HepG2 (cell line): ENCODE measurements at regions not wholly inside any gene's neighbourhood (a gene's known extent, or its start where the extent isn't known, plus 50 kb on each side); places are given as distances from the start of the nearest gene placed in this dataset.

Experiments used
- ATAC-seq: fragments of 200-7000 bp; cut with Tn5 transposase; 3 replicates; pipeline ENCODE4 v1.9.1; 2020; ENCODE audit warnings: mild to moderate bottlenecking, moderate library complexity
- BruUV-seq: library from RNA; stranded (reverse); fragments of 400-500 nt; replicated peaks from 2 replicates; lab custom pipeline; 2021; lab: Mats Ljungman, UMichigan
- CTCF ChIA-PET: fragments of 300-600 bp; formaldehyde crosslinking; extraction: SDS; loops from one replicate; lab custom pipeline; 2021; ENCODE audit warnings: low total read pairs, inconsistent platforms, low intra/inter-chr PET ratio; lab: Yijun Ruan, JAX
- POLR2A ChIA-PET: fragments of 350-600 bp; sonication (Branson Sonifier 250); formaldehyde crosslinking; loops from one replicate; lab custom pipeline; 2020; ENCODE audit warnings: antibody characterized with exemption, inconsistent platforms; lab: Yijun Ruan, JAX
- DNase-seq: peaks from one replicate; pipeline ENCODE4 v3.0.0-alpha.2; 2015; ENCODE audit warnings: low spot score
- FAIRE-seq: peaks from 3 replicates; lab custom pipeline; 2011; peaks lifted over from hg19 to GRCh38; lab: Jason Lieb, UNC
- H2AFZ ChIP-seq: one replicate; pipeline ENCODE4 v1.6.1; 2011; ENCODE audit warnings: low read length, inconsistent platforms
- H3K27ac ChIP-seq: fragments of 300-600 bp; 3 replicates; pipeline ENCODE4 v1.8.0; 2011; ENCODE audit warnings: mixed run types, mild to moderate bottlenecking, mixed read lengths, low read length, inconsistent platforms; ENCODE audit not compliant: insufficient read depth; ENCODE audit errors: extremely low read length
- H3K27me3 ChIP-seq, 2 experiments: fragments of 200-600 bp in 1 of 2; 2 replicates in 1 of 2; 3 replicates in 1 of 2; pipeline versions ENCODE4 v1.6.0 to v1.8.0; 2011; ENCODE audit warnings: low read length in 2 of 2, mild to moderate bottlenecking in 2 of 2, moderate library complexity in 2 of 2, inconsistent platforms in 1 of 2; ENCODE audit not compliant: insufficient read depth in 2 of 2, control insufficient read depth in 1 of 2
- H3K36me3 ChIP-seq, 2 experiments: fragments of 200-600 bp in 1 of 2; replicated peaks in 1 of 2; 2 replicates in 1 of 2; 3 replicates in 1 of 2; pipeline versions ENCODE4 v1.5.1 to v1.8.0; 2011; ENCODE audit warnings: low read length in 2 of 2, inconsistent platforms in 1 of 2; ENCODE audit not compliant: insufficient read depth in 2 of 2, control insufficient read depth in 1 of 2
- H3K4me1 ChIP-seq: 2 replicates; pipeline ENCODE4 v1.5.1; 2012; ENCODE audit warnings: low read length, inconsistent platforms; ENCODE audit not compliant: insufficient read depth
- H3K4me2 ChIP-seq: 2 replicates; pipeline ENCODE4 v1.6.0; 2011; ENCODE audit warnings: low read depth, low read length, inconsistent platforms
- H3K4me3 ChIP-seq, 3 experiments: fragments of 200-600 bp in 1 of 3; sonication (generic), shearing (Covaris generic) in 1 of 3; replicated peaks in 1 of 3; 2 replicates each; pipeline ENCODE4 v1.5.1; 2011 to 2016; ENCODE audit warnings: low read length in 3 of 3, inconsistent platforms in 2 of 3, low read depth in 2 of 3, mild to moderate bottlenecking in 2 of 3, control low read depth in 1 of 3, mixed read lengths in 1 of 3; ENCODE audit not compliant: insufficient read depth in 1 of 3
- H3K79me2 ChIP-seq: one replicate; pipeline ENCODE4 v1.6.1; 2011; ENCODE audit warnings: low read length, inconsistent platforms; ENCODE audit not compliant: insufficient read depth
- H3K9ac ChIP-seq: 2 replicates; pipeline ENCODE4 v1.6.0; 2011; ENCODE audit warnings: mild to moderate bottlenecking, low read depth, low read length, inconsistent platforms; ENCODE audit not compliant: insufficient read depth
- H3K9me3 ChIP-seq: 2 replicates; pipeline ENCODE4 v1.5.1; 2012; ENCODE audit warnings: mild to moderate bottlenecking, low read length
- H4K20me1 ChIP-seq: 2 replicates; pipeline ENCODE4 v1.6.0; 2011; ENCODE audit warnings: inconsistent platforms, mild to moderate bottlenecking, low read length, moderate library complexity; ENCODE audit not compliant: insufficient read depth
- BCL6 ChIP-seq: IDR thresholded peaks from 2 replicates; pipeline ENCODE4 v1.6.1; 2016; ENCODE audit warnings: missing genetic modification reagents, missing compliant biosample characterization
- CAMTA2 ChIP-seq: sonication (generic); formaldehyde crosslinking; IDR thresholded peaks from 2 replicates; pipeline ENCODE4 v1.4.0; 2020; ENCODE audit warnings: mild to moderate bottlenecking, missing genetic modification reagents, borderline replicate concordance
- CHD4 ChIP-seq: fragments of 200-600 bp; sonication (generic); IDR thresholded peaks from 2 replicates; pipeline ENCODE4 v1.7.0; 2017; ENCODE audit warnings: mild to moderate bottlenecking, low read length, borderline replicate concordance
- HNRNPLL ChIP-seq: fragments of 200-400 bp; formaldehyde crosslinking; IDR thresholded peaks from 2 replicates; pipeline ENCODE4 v1.6.1; 2017; ENCODE audit warnings: mild to moderate bottlenecking, low read depth, low read length; ENCODE audit not compliant: poor library complexity, severe bottlenecking
- JUND ChIP-seq: sonication (generic); formaldehyde crosslinking; IDR thresholded peaks from 2 replicates; pipeline ENCODE4 v1.8.0; 2022; ENCODE audit warnings: mild to moderate bottlenecking, missing genetic modification reagents
- KDM5A ChIP-seq: fragments of 200-600 bp; sonication (generic); IDR thresholded peaks from 2 replicates; pipeline ENCODE4 v1.7.0; 2018; ENCODE audit warnings: antibody characterized with exemption, mild to moderate bottlenecking, low read length, borderline replicate concordance
- KDM5B ChIP-seq: sonication (generic); formaldehyde crosslinking; IDR thresholded peaks from 2 replicates; pipeline ENCODE4 v1.4.0; 2020; ENCODE audit warnings: missing genetic modification reagents, mild to moderate bottlenecking, borderline replicate concordance
- LBX2 ChIP-seq: sonication (generic); formaldehyde crosslinking; IDR thresholded peaks from 2 replicates; pipeline ENCODE4 v1.5.0; 2020; ENCODE audit warnings: missing genetic modification reagents, mild to moderate bottlenecking, borderline replicate concordance
- MATR3 ChIP-seq: sonication (generic); formaldehyde crosslinking; IDR thresholded peaks from 2 replicates; pipeline ENCODE4 v1.4.0; 2020; ENCODE audit warnings: missing genetic modification reagents
- MTF1 ChIP-seq: sonication (generic); formaldehyde crosslinking; IDR thresholded peaks from 2 replicates; pipeline ENCODE4 v1.5.0; 2020; ENCODE audit warnings: missing genetic modification reagents
- NFE2L2 ChIP-seq: fragments of 150-350 bp; IDR thresholded peaks from 2 replicates; pipeline ENCODE4 v1.6.1; 2014; ENCODE audit warnings: low read length
- SP140L ChIP-seq: sonication (generic); formaldehyde crosslinking; IDR thresholded peaks from 2 replicates; pipeline ENCODE4 v1.4.0; 2020; ENCODE audit warnings: missing genetic modification reagents, borderline replicate concordance
- TERF1 ChIP-seq: sonication (generic); formaldehyde crosslinking; IDR thresholded peaks from 2 replicates; pipeline ENCODE4 v1.8.0; 2022; ENCODE audit warnings: mild to moderate bottlenecking, missing genetic modification reagents, moderate library complexity
- ZFP37 ChIP-seq: sonication (generic); formaldehyde crosslinking; IDR thresholded peaks from 2 replicates; pipeline ENCODE4 v1.4.0; 2020; ENCODE audit warnings: missing genetic modification reagents, borderline replicate concordance
- ZNF12 ChIP-seq: sonication (generic); formaldehyde crosslinking; IDR thresholded peaks from 2 replicates; pipeline ENCODE4 v1.5.0; 2020; ENCODE audit warnings: missing genetic modification reagents
- ZNF264 ChIP-seq: sonication (generic); formaldehyde crosslinking; IDR thresholded peaks from 2 replicates; pipeline ENCODE4 v1.4.0; 2020; ENCODE audit warnings: missing genetic modification reagents
- ZNF570 ChIP-seq: sonication (generic); formaldehyde crosslinking; IDR thresholded peaks from 2 replicates; pipeline ENCODE4 v1.4.0; 2020; ENCODE audit warnings: mild to moderate bottlenecking, missing genetic modification reagents, borderline replicate concordance
- ZNF616 ChIP-seq: sonication (generic); formaldehyde crosslinking; IDR thresholded peaks from 2 replicates; pipeline ENCODE4 v1.5.0; 2020; ENCODE audit warnings: low read depth, mild to moderate bottlenecking, missing genetic modification reagents
- ZNF782 ChIP-seq: sonication (generic); formaldehyde crosslinking; IDR thresholded peaks from 2 replicates; pipeline ENCODE4 v1.4.0; 2020; ENCODE audit warnings: missing genetic modification reagents, mild to moderate bottlenecking, borderline replicate concordance
- ZSCAN30 ChIP-seq: sonication (generic); formaldehyde crosslinking; IDR thresholded peaks from 2 replicates; pipeline ENCODE4 v1.5.0; 2020; ENCODE audit warnings: mild to moderate bottlenecking, missing genetic modification reagents
- WGBS: methylation state at CpG from one replicate; pipeline ENCODE4 v1.1.6; 2017; ENCODE audit warnings: low lambda C conversion rate; 5-methylcytosine and 5-hydroxymethylcytosine counted together
- in situ Hi-C: cut with HindIII; loops from 2 replicates; pipeline ENCODE4 v1.10.0; 2017; ENCODE audit warnings: low pct_unique_long_range_greater_than_20kb; ENCODE audit not compliant: extremely low pct_ligation_motif_present
- intact Hi-C: fragments of 100-400 bp; cut with micrococcal nuclease; formaldehyde crosslinking; loops from one replicate; pipeline ENCODE4 v1.10.0; 2022; ENCODE audit not compliant: unreplicated experiment

DNA sequence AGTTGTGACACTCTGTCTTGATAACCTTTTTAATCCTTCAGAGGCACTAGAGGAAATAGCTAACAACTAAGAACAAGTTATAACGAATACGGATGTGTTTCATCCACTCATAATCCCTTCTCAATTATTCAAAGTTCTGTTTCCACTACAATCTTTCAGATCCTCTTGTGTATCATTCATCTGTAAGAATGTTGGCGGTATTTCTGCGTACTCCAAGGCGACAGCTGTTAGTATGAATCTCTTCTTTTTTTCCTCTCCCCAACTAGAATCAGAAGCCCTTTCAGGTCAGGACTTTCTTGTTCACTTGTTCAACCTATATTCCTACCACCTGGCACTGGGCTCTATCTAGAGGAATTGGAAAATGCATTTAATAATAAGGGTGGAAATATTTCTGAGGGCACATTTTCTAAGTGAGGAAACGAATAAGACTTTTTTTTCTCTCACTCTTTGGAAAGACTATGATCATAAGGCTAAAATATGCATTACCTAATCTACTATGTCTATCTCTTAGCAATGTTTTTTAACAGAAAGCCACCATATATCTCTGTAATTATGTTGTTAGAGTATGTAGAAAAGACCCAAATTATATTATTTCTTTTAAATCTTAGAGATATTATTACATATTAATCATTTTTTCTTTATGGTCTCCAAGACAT, 492.9 kb downstream of the PCDH20 start (continued):
- TF ChIP-seq MATR3 (CRISPR knock-in tag), result no peak
- TF ChIP-seq KDM5B (CRISPR knock-in tag), result no peak
- TF ChIP-seq LBX2 (CRISPR knock-in tag), result no peak
- TF ChIP-seq NFE2L2, result no peak
- no peak for TF ChIP-seq KDM5A

DNA sequence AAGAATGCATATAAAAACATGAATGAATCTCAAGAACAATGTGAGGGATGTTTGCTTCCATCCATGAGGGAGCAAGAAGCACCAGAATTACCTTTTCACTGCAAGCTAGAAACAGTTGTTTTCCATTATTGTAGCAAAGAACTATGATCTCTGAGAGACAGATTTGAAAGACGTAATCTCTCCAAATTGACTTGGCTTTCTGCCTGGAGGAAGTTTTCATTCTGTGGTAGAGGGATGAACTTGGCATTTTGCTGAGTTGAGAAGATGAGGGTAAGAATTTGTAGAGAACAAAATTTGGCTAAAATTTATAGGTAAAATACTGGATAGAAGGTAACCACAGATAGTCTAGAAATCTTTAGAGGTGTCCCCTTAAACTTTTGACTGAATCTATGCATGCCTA, 496.8 kb downstream of the TDRD3 start:
- CTCF ChIA-PET, result no interaction called here
- FAIRE-seq, result no peak
- no TSS peak for BruUV-seq
- no peak overlapping the region for H3K4me3 ChIP-seq
- no peak overlapping the region for H3K4me2 ChIP-seq
- H2AFZ ChIP-seq, result no peak overlapping the region
- no peaks in the 10 kb centered on the region for H4K20me1 ChIP-seq
- in situ Hi-C loops (no loop called here), intact Hi-C loops (no loop called here)
- no peaks in the 10 kb centered on the region for H3K36me3 ChIP-seq
- POLR2A ChIA-PET, result no interaction called here
- no peaks in the 10 kb centered on the region for H3K79me2 ChIP-seq
- no peaks in the 10 kb centered on the region for H3K27me3 ChIP-seq
- DNase-seq, result no peak
- TF ChIP-seq CHD4 (no peak), TERF1 (no peak), ZFP37 (no peak), JUND (CRISPR knock-in tag) (no peak), CAMTA2 (no peak), HNRNPLL (no peak), BCL6 (CRISPR knock-in tag) (no peak), ZNF12 (no peak), ZNF616 (no peak), LBX2 (CRISPR knock-in tag) (no peak), SP140L (CRISPR knock-in tag) (no peak), ZNF570 (CRISPR knock-in tag) (no peak), ZSCAN30 (CRISPR knock-in tag) (no peak), ZNF264 (CRISPR knock-in tag) (no peak), MTF1 (no peak), ZNF782 (CRISPR knock-in tag) (no peak)
- no peak overlapping the region for H3K27ac ChIP-seq
- ATAC-seq, result no peak
- no peaks in the 10 kb centered on the region for H3K4me1 ChIP-seq
- H3K9me3 ChIP-seq, result no peaks in the 10 kb centered on the region
- 0% methylated on average over 1 of the region's 1 CpG for WGBS
- H3K9ac ChIP-seq, result no peak overlapping the region
